H9 (cell line): ENCODE measurements at regions not wholly inside any gene's neighbourhood (a gene's known extent, or its start where the extent isn't known, plus 50 kb on each side); places are given as distances from the start of the nearest gene placed in this dataset.

Experiments
- DNase-seq: peaks from one replicate; pipeline ENCODE4 v3.0.0-alpha.2; 2017
- H2AFZ ChIP-seq: one replicate; pipeline ENCODE4 v1.6.1; 2013; ENCODE audit warnings: mild to moderate bottlenecking, low read length, control low read depth, moderate library complexity
- H2AK5ac ChIP-seq: 2 replicates; pipeline ENCODE4 v1.6.1; 2013; ENCODE audit warnings: low read length, control low read depth, mixed read lengths; ENCODE audit not compliant: insufficient read length
- H2BK120ac ChIP-seq: one replicate; pipeline ENCODE4 v1.6.1; 2013; ENCODE audit warnings: low read depth, mild to moderate bottlenecking, low read length, control low read depth, inconsistent platforms; ENCODE audit not compliant: poor library complexity, severe bottlenecking
- H2BK12ac ChIP-seq: 2 replicates; pipeline ENCODE4 v1.6.1; 2013; ENCODE audit warnings: low read length, control low read depth, mixed read lengths, low read depth; ENCODE audit not compliant: insufficient read length
- H2BK15ac ChIP-seq: 2 replicates; pipeline ENCODE4 v1.6.1; 2013; ENCODE audit warnings: low read depth, low read length, control low read depth
- H2BK20ac ChIP-seq: one replicate; pipeline ENCODE4 v1.6.1; 2013; ENCODE audit warnings: low read depth, mild to moderate bottlenecking, low read length, control low read depth, inconsistent platforms; ENCODE audit not compliant: poor library complexity, severe bottlenecking
- H2BK5ac ChIP-seq: 2 replicates; pipeline ENCODE4 v1.6.1; 2013; ENCODE audit warnings: low read length, control low read depth, mixed read lengths; ENCODE audit not compliant: insufficient read length
- H3K14ac ChIP-seq: 2 replicates; pipeline ENCODE4 v1.6.1; 2013; ENCODE audit warnings: low read length, control low read depth; ENCODE audit not compliant: insufficient read depth
- H3K18ac ChIP-seq: 2 replicates; pipeline ENCODE4 v1.6.1; 2013; ENCODE audit warnings: low read depth, mild to moderate bottlenecking, mixed read lengths, low read length, control low read depth; ENCODE audit not compliant: insufficient read length
- H3K23ac ChIP-seq: 2 replicates; pipeline ENCODE4 v1.6.1; 2013; ENCODE audit warnings: low read length, control low read depth, mixed read lengths, low read depth; ENCODE audit not compliant: insufficient read length
- H3K23me2 ChIP-seq: 2 replicates; pipeline ENCODE4 v1.6.1; 2013; ENCODE audit warnings: low read depth, mild to moderate bottlenecking, mixed read lengths, low read length, control low read depth; ENCODE audit not compliant: insufficient read length, poor library complexity, severe bottlenecking
- H3K27ac ChIP-seq: 2 replicates; pipeline ENCODE4 v1.5.1; 2013; ENCODE audit warnings: low read length, control low read depth, mixed read lengths, low read depth; ENCODE audit not compliant: insufficient read length
- H3K27me3 ChIP-seq: 2 replicates; pipeline ENCODE4 v1.6.1; 2013; ENCODE audit warnings: low read length, control low read depth, inconsistent platforms; ENCODE audit not compliant: insufficient read depth
- H3K4ac ChIP-seq: 2 replicates; pipeline ENCODE4 v1.6.1; 2013; ENCODE audit warnings: low read depth, mild to moderate bottlenecking, control low read depth, inconsistent platforms, low read length, moderate library complexity
- H3K4me1 ChIP-seq: 2 replicates; pipeline ENCODE4 v1.6.1; 2013; ENCODE audit warnings: low read length, control low read depth, inconsistent platforms; ENCODE audit not compliant: insufficient read depth
- H3K4me2 ChIP-seq: 2 replicates; pipeline ENCODE4 v1.6.1; 2013; ENCODE audit warnings: low read length, control low read depth, mixed read lengths; ENCODE audit not compliant: insufficient read length, insufficient read depth
- H3K56ac ChIP-seq: 2 replicates; pipeline ENCODE4 v1.6.1; 2013; ENCODE audit warnings: low read depth, mild to moderate bottlenecking, mixed read lengths, low read length, control low read depth; ENCODE audit not compliant: insufficient read length
- H3K79me1 ChIP-seq: 2 replicates; pipeline ENCODE4 v1.6.1; 2013; ENCODE audit warnings: low read depth, mild to moderate bottlenecking, moderate library complexity, low read length, control low read depth, inconsistent platforms; ENCODE audit not compliant: insufficient read depth, poor library complexity, severe bottlenecking
- H3K79me2 ChIP-seq: 2 replicates; pipeline ENCODE4 v1.6.1; 2013; ENCODE audit warnings: low read length, control low read depth, inconsistent platforms; ENCODE audit not compliant: insufficient read depth
- H3K9ac ChIP-seq: 2 replicates; pipeline ENCODE4 v1.6.1; 2013; ENCODE audit warnings: low read length, control low read depth, mixed read lengths; ENCODE audit not compliant: insufficient read length; ENCODE audit errors: extremely low read depth
- H3K9me3 ChIP-seq: one replicate; pipeline ENCODE4 v1.6.1; 2013; ENCODE audit warnings: low read depth, low read length, inconsistent platforms; ENCODE audit not compliant: control insufficient read depth
- H3T11ph ChIP-seq: one replicate; pipeline ENCODE4 v1.6.1; 2013; ENCODE audit warnings: mild to moderate bottlenecking, low read length, control low read depth, inconsistent platforms
- H4K20me1 ChIP-seq: one replicate; pipeline ENCODE4 v1.6.1; 2013; ENCODE audit not compliant: control insufficient read depth, insufficient read length, insufficient read depth
- H4K5ac ChIP-seq: 2 replicates; pipeline ENCODE4 v1.6.1; 2013; ENCODE audit warnings: low read depth, mild to moderate bottlenecking, mixed read lengths, low read length, control low read depth; ENCODE audit not compliant: insufficient read length
- H4K8ac ChIP-seq: replicated peaks from 2 replicates; pipeline ENCODE4 v1.6.1; 2013; ENCODE audit warnings: low read length, control low read depth, mixed read lengths, low read depth; ENCODE audit not compliant: insufficient read length
- H4K91ac ChIP-seq: 2 replicates; pipeline ENCODE4 v1.6.1; 2013; ENCODE audit warnings: low read depth, mild to moderate bottlenecking, moderate library complexity, mixed read lengths, low read length, control low read depth; ENCODE audit not compliant: insufficient read length
- H3K27ac Mint-ChIP-seq, 3 experiments: 2 replicates in 2 of 3; 3 replicates in 1 of 3; pipeline ENCODE4 v1.8.0; 2020 to 2021; ENCODE audit warnings: mixed read lengths in 3 of 3, mild to moderate bottlenecking in 1 of 3, moderate library complexity in 1 of 3
- H3K27me3 Mint-ChIP-seq: 2 replicates; pipeline ENCODE4 v1.8.0; 2021; ENCODE audit warnings: low read depth, mild to moderate bottlenecking, moderate library complexity, mixed read lengths
- H3K36me3 Mint-ChIP-seq, 3 experiments: 2 replicates in 2 of 3; 3 replicates in 1 of 3; pipeline ENCODE4 v1.8.0; 2020 to 2021; ENCODE audit warnings: low read depth in 3 of 3, mixed read lengths in 3 of 3; ENCODE audit not compliant: insufficient read depth in 1 of 3
- H3K4me1 Mint-ChIP-seq, 2 experiments: 2 replicates each; pipeline ENCODE4 v1.8.0; 2020; ENCODE audit warnings: mixed read lengths in 2 of 2
- H3K4me3 Mint-ChIP-seq, 2 experiments: 2 replicates in 1 of 2; 3 replicates in 1 of 2; pipeline ENCODE4 v1.8.0; 2020 to 2021; ENCODE audit warnings: mild to moderate bottlenecking in 2 of 2, mixed read lengths in 2 of 2, moderate library complexity in 1 of 2
- H3K9me3 Mint-ChIP-seq, 2 experiments: 2 replicates in 1 of 2; 3 replicates in 1 of 2; pipeline ENCODE4 v1.8.0; 2020; ENCODE audit warnings: mild to moderate bottlenecking in 2 of 2, mixed read lengths in 2 of 2, moderate library complexity in 1 of 2
- CTCF ChIP-seq: fragments of 200-600 bp; sonication (generic); conservative IDR thresholded peaks from 3 replicates; pipeline ENCODE4 v1.8.0; 2021; ENCODE audit warnings: antibody characterized with exemption, mild to moderate bottlenecking
- WGBS: extraction: QIAGEN DNeasy Blood & Tissue Kit; methylation state at CpG from one replicate; pipeline ENCODE4 v1.1.7; 2013; ENCODE audit warnings: missing lambda C conversion rate, low lambda C conversion rate, mixed read lengths; ENCODE audit not compliant: insufficient read length; ENCODE audit errors: extremely low coverage; 5-methylcytosine and 5-hydroxymethylcytosine counted together

- Histone ChIP-seq H3K79me2 (no peaks in the 10 kb centered on the region), H3K4me1 (no peaks in the 10 kb centered on the region; the same call in 1 of the 2 replicates), H2BK20ac (no peak overlapping the region), H3K9ac (no peak overlapping the region), H3K79me1 (no peaks in the 10 kb centered on the region), H2BK5ac (no peak overlapping the region), H4K8ac (no peak overlapping the region), H3K18ac (no peak overlapping the region), H3K4me2 (no peak overlapping the region), H2BK15ac (no peak overlapping the region), H3K14ac (no peak overlapping the region), H3K27ac (no peak overlapping the region), H4K5ac (no peak overlapping the region), H4K20me1 (no peaks in the 10 kb centered on the region), H3K23me2 (no peaks in the 10 kb centered on the region), H3K9me3 (no peaks in the 10 kb centered on the region), H2AK5ac (no peak overlapping the region), H2BK12ac (no peak overlapping the region), H3K27me3 (no peaks in the 10 kb centered on the region), H2AFZ (no peak overlapping the region), H2BK120ac (no peak overlapping the region), H4K91ac (no peak overlapping the region), H3K23ac (no peak overlapping the region), H3K4ac (no peak overlapping the region), H3T11ph (no peak overlapping the region), H3K56ac (no peak overlapping the region)
- Mint-ChIP-seq H3K36me3 (no peaks in the 10 kb centered on the region; a peak in 1 of 7 replicates), H3K27ac (peak overlapping the region in 1 of 3 experiments; percentile 34; a peak in 3 of 7 replicates), H3K9me3 (no peaks in the 10 kb centered on the region), H3K4me3 (no peak overlapping the region; a peak in 1 of 5 replicates), H3K4me1 (peaks cover 23% of the 10 kb centered on the region in 2 experiments), H3K27me3 (0 out of 2 replicates have a peak, but pooled peaks cover 2% of the 10 kb centered on the region)
- DNase-seq: no peak
- no peak for TF ChIP-seq CTCF
- WGBS: no CpG with 5 or more reads among the region's 2 CpGs
These were observed 122.2 kb upstream of the TACR1 start for GRCh38 chr2:75321599-75321922.
